ENCODE measurements at regions not wholly inside any gene's neighbourhood (a gene's known extent, or its start where the extent isn't known, plus 50 kb on each side); places are given as distances from the start of the nearest gene placed in this dataset.

DNA sequence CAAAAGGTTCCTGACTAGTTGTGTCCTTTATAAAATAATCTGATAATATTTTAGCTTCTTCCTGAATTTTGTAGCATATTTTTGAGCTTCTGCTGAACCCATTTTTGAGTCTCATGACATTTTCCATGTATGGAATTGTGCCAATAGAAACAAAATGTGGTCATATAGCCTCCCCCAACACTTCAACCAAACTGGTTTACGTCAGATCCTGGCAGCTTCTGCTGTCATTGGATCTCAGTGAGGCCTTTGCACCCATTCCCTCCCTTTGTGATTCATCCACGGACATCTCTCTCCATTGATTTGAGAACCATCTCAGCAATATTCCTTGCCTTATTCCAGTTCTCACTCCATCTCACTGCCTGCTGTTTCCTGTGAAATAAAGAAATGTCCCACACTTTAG is 128.0 kb downstream of the GPCPD1 start:
- H3K4me1 ChIP-seq (ENCODE audit: insufficient read depth, low read length), result no peaks in the 10 kb centered on the region; the same call in 1 of the 2 replicates
- DNase-seq, result no peak
- no peak overlapping the region for H2BK12ac ChIP-seq (ENCODE audit: insufficient read length, low read depth, low read length)
- TF ChIP-seq, protein P1, sequence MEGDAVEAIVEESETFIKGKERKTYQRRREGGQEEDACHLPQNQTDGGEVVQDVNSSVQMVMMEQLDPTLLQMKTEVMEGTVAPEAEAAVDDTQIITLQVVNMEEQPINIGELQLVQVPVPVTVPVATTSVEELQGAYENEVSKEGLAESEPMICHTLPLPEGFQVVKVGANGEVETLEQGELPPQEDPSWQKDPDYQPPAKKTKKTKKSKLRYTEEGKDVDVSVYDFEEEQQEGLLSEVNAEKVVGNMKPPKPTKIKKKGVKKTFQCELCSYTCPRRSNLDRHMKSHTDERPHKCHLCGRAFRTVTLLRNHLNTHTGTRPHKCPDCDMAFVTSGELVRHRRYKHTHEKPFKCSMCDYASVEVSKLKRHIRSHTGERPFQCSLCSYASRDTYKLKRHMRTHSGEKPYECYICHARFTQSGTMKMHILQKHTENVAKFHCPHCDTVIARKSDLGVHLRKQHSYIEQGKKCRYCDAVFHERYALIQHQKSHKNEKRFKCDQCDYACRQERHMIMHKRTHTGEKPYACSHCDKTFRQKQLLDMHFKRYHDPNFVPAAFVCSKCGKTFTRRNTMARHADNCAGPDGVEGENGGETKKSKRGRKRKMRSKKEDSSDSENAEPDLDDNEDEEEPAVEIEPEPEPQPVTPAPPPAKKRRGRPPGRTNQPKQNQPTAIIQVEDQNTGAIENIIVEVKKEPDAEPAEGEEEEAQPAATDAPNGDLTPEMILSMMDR (conservative IDR thresholded peaks at IDR 0.05), result no peak
- no peaks in the 10 kb centered on the region for H3K79me1 ChIP-seq (ENCODE audit: insufficient read depth, low read depth, low read length, poor library complexity, severe bottlenecking)
- no CpG with 5 or more reads among the region's 2 CpGs for WGBS (ENCODE audit: extremely low coverage, insufficient read length, low lambda C conversion rate)
- H3K56ac ChIP-seq (ENCODE audit: insufficient read length, low read depth, low read length), result no peak overlapping the region
- H3K4ac ChIP-seq (ENCODE audit: low read depth, low read length), result no peak overlapping the region
- H2BK15ac ChIP-seq (ENCODE audit: low read depth, low read length), result no peak overlapping the region
- H3K23ac ChIP-seq (ENCODE audit: insufficient read length, low read depth, low read length), result no peak overlapping the region
- no peaks in the 10 kb centered on the region for H4K20me1 ChIP-seq (ENCODE audit: control insufficient read depth, insufficient read depth, insufficient read length)
- no peaks in the 10 kb centered on the region for H3K27me3 ChIP-seq (ENCODE audit: insufficient read depth, low read length)
- Mint-ChIP-seq H3K4me1 (peaks cover 6 to 18% of the 10 kb centered on the region in 2 experiments), H3K36me3 (ENCODE audit: insufficient read depth in 1 of 3, low read depth in 3 of 3) (no peaks in the 10 kb centered on the region), H3K4me3 (no peak overlapping the region), H3K27me3 (ENCODE audit: low read depth) (peaks cover 11% of the 10 kb centered on the region), H3K27ac (no peak overlapping the region), H3K9me3 (no peaks in the 10 kb centered on the region)
- no peak overlapping the region for H2BK20ac ChIP-seq (ENCODE audit: low read depth, low read length, poor library complexity, severe bottlenecking)
- H3K23me2 ChIP-seq (ENCODE audit: insufficient read length, low read depth, low read length, poor library complexity, severe bottlenecking), result no peaks in the 10 kb centered on the region
- H3K79me2 ChIP-seq (ENCODE audit: insufficient read depth, low read length), result no peaks in the 10 kb centered on the region
- H4K91ac ChIP-seq (ENCODE audit: insufficient read length, low read depth, low read length), result no peak overlapping the region
- H2AK5ac ChIP-seq (ENCODE audit: insufficient read length, low read length), result no peak overlapping the region
- H3K9me3 ChIP-seq (ENCODE audit: control insufficient read depth, low read depth, low read length), result no peaks in the 10 kb centered on the region
- no peak overlapping the region for H3K4me2 ChIP-seq (ENCODE audit: insufficient read depth, insufficient read length, low read length)
- no peak overlapping the region for H3K14ac ChIP-seq (ENCODE audit: insufficient read depth, low read length)
- no peak overlapping the region for H3T11ph ChIP-seq (ENCODE audit: low read length)
- no peak overlapping the region for H3K18ac ChIP-seq (ENCODE audit: insufficient read length, low read depth, low read length)
- no peak overlapping the region for H3K27ac ChIP-seq (ENCODE audit: insufficient read length, low read depth, low read length)
- no peak overlapping the region for H2BK120ac ChIP-seq (ENCODE audit: low read depth, low read length, poor library complexity, severe bottlenecking)
- no peak overlapping the region for H4K5ac ChIP-seq (ENCODE audit: insufficient read length, low read depth, low read length)
- no peak overlapping the region for H3K9ac ChIP-seq (ENCODE audit: extremely low read depth, insufficient read length, low read length)
- no peak overlapping the region for H2BK5ac ChIP-seq (ENCODE audit: insufficient read length, low read length)
- no peak overlapping the region for H2AFZ ChIP-seq (ENCODE audit: low read length)
- H4K8ac ChIP-seq (replicated peaks; ENCODE audit: insufficient read length, low read depth, low read length), result no peak overlapping the region

Data from H9 (cell line).